ENCODE measurements at regions not wholly inside any gene's neighbourhood (a gene's known extent, or its start where the extent isn't known, plus 50 kb on each side); places are given as distances from the start of the nearest gene placed in this dataset.

- TF ChIP-seq POLR2AphosphoS5 (IDR thresholded peaks at IDR 0.05) (no peak), CTCF (IDR thresholded peaks at IDR 0.05) (no peak)
Observed at GRCh38 chr1:29451368-29451892, 215.1 kb downstream of the PTPRU start.
